ENCODE measurements at regions not wholly inside any gene's neighbourhood (a gene's known extent, or its start where the extent isn't known, plus 50 kb on each side); places are given as distances from the start of the nearest gene placed in this dataset.

GRCh38 chr14:89573399-89573657 is 156.3 kb upstream of the FOXN3 start:
- H3K27ac Mint-ChIP-seq, result peak overlapping the region in 1 of 6 donors; percentile 23
- H3K4me1 Mint-ChIP-seq, result peaks cover 63 to 91% of the 10 kb centered on the region in 2 donors
- peaks cover 3% of the 10 kb centered on the region in 3 donors for H3K36me3 Mint-ChIP-seq
- no peak for DNase-seq
- no peaks in the 10 kb centered on the region for H3K27me3 Mint-ChIP-seq (ENCODE audit: low read depth in 3 of 3)
- H3K4me3 Mint-ChIP-seq, result no peak overlapping the region
- H3K9me3 Mint-ChIP-seq, result no peaks in the 10 kb centered on the region

- no peak overlapping the region for H3K4me3 Mint-ChIP-seq
- DNase-seq, result no peak
- peaks cover 0 to 4% (median 2%) of the 10 kb centered on the region in 3 donors for H3K27me3 Mint-ChIP-seq (ENCODE audit: low read depth in 3 of 3)
- H3K9me3 Mint-ChIP-seq, result no peaks in the 10 kb centered on the region
- peaks cover 3% of the 10 kb centered on the region in 3 donors for H3K36me3 Mint-ChIP-seq
- peaks cover 66 to 91% of the 10 kb centered on the region in 2 donors for H3K4me1 Mint-ChIP-seq
- H3K27ac Mint-ChIP-seq, result peak overlapping the region in 3 of 6 donors; percentile 16 to 47 (median 23)
Measured at GRCh38 chr14:89572596-89573398, 155.8 kb upstream of the FOXN3 start.

GRCh38 chr14:89571491-89571890 is 154.5 kb upstream of the FOXN3 start:
- Mint-ChIP-seq H3K36me3 (peaks cover 0 to 3% (median 3%) of the 10 kb centered on the region in 3 donors), H3K4me3 (no peak overlapping the region), H3K27ac (no peak overlapping the region), H3K9me3 (no peaks in the 10 kb centered on the region), H3K27me3 (ENCODE audit: low read depth in 3 of 3) (peaks cover 0 to 4% (median 2%) of the 10 kb centered on the region in 3 donors), H3K4me1 (peaks cover 67 to 90% of the 10 kb centered on the region in 2 donors)
- no peak for DNase-seq

- Mint-ChIP-seq H3K27ac (peak overlapping the region in 2 of 6 donors; percentile 54 to 77), H3K4me3 (no peak overlapping the region), H3K27me3 (ENCODE audit: low read depth in 3 of 3) (peaks cover 0 to 4% (median 2%) of the 10 kb centered on the region in 3 donors), H3K4me1 (peaks cover 81 to 88% of the 10 kb centered on the region in 2 donors), H3K36me3 (peaks cover 0 to 7% (median 0%) of the 10 kb centered on the region in 3 donors), H3K9me3 (no peaks in the 10 kb centered on the region)
- DNase-seq, result no peak
Measured at GRCh38 chr14:89566644-89567415, 149.8 kb upstream of the FOXN3 start.

- Mint-ChIP-seq H3K27me3 (ENCODE audit: low read depth in 3 of 3) (peaks cover 0 to 4% (median 2%) of the 10 kb centered on the region in 3 donors), H3K9me3 (no peaks in the 10 kb centered on the region), H3K36me3 (peaks cover 0 to 12% (median 4%) of the 10 kb centered on the region in 3 donors), H3K4me3 (no peak overlapping the region), H3K4me1 (peaks cover 80 to 89% of the 10 kb centered on the region in 2 donors), H3K27ac (peak overlapping the region in 2 of 6 donors; percentile 20 to 59)
- DNase-seq, result no peak
Measured at GRCh38 chr14:89566180-89566579, 149.1 kb upstream of the FOXN3 start.

- no peak overlapping the region for H3K4me3 Mint-ChIP-seq
- no peak for DNase-seq
- H3K27ac Mint-ChIP-seq, result peak overlapping the region in 3 of 6 donors; percentile 20 to 60 (median 59)
- peaks cover 0 to 4% (median 2%) of the 10 kb centered on the region in 3 donors for H3K27me3 Mint-ChIP-seq (ENCODE audit: low read depth in 3 of 3)
- H3K4me1 Mint-ChIP-seq, result peaks cover 74 to 89% of the 10 kb centered on the region in 2 donors
- no peaks in the 10 kb centered on the region for H3K9me3 Mint-ChIP-seq
- peaks cover 0 to 15% (median 7%) of the 10 kb centered on the region in 3 donors for H3K36me3 Mint-ChIP-seq
Measured at GRCh38 chr14:89565607-89566006, 148.6 kb upstream of the FOXN3 start.

GRCh38 chr14:89564989-89565388 is 148.0 kb upstream of the FOXN3 start:
- H3K27ac Mint-ChIP-seq, result peak overlapping the region in 4 of 6 donors; percentile 26 to 60 (median 56)
- peaks cover 74 to 89% of the 10 kb centered on the region in 2 donors for H3K4me1 Mint-ChIP-seq
- no peak overlapping the region for H3K4me3 Mint-ChIP-seq
- no peaks in the 10 kb centered on the region for H3K9me3 Mint-ChIP-seq
- H3K27me3 Mint-ChIP-seq (ENCODE audit: low read depth in 3 of 3), result peaks cover 0 to 4% (median 2%) of the 10 kb centered on the region in 3 donors
- peaks cover under 1 to 18% (median 10%) of the 10 kb centered on the region in 3 donors for H3K36me3 Mint-ChIP-seq
- DNase-seq, result no peak

- no peak for DNase-seq
- H3K9me3 Mint-ChIP-seq, result no peaks in the 10 kb centered on the region
- H3K4me1 Mint-ChIP-seq, result peaks cover 72 to 88% of the 10 kb centered on the region in 2 donors
- H3K4me3 Mint-ChIP-seq, result peak overlapping the region in 2 of 5 donors; percentile 3 to 12
- H3K27me3 Mint-ChIP-seq (ENCODE audit: low read depth in 3 of 3), result peaks cover 0 to 4% (median 2%) of the 10 kb centered on the region in 3 donors
- H3K27ac Mint-ChIP-seq, result peak overlapping the region in 4 of 6 donors; percentile 16 to 64 (median 43)
- peaks cover 4 to 18% (median 10%) of the 10 kb centered on the region in 3 donors for H3K36me3 Mint-ChIP-seq
Measured at GRCh38 chr14:89564286-89564957, 147.4 kb upstream of the FOXN3 start.

GRCh38 chr14:89563471-89563870 is 146.4 kb upstream of the FOXN3 start:
- H3K36me3 Mint-ChIP-seq, result peaks cover 4 to 21% (median 10%) of the 10 kb centered on the region in 3 donors
- H3K9me3 Mint-ChIP-seq, result no peaks in the 10 kb centered on the region
- H3K27ac Mint-ChIP-seq, result peak overlapping the region; percentile 12 to 60 (median 46)
- peaks cover 0 to 4% (median 2%) of the 10 kb centered on the region in 3 donors for H3K27me3 Mint-ChIP-seq (ENCODE audit: low read depth in 3 of 3)
- DNase-seq, result no peak
- peaks cover 63 to 79% of the 10 kb centered on the region in 2 donors for H3K4me1 Mint-ChIP-seq
- H3K4me3 Mint-ChIP-seq, result peak overlapping the region in 2 of 5 donors; percentile 0 to 16

- Mint-ChIP-seq H3K36me3 (peaks cover 0 to 9% (median 4%) of the 10 kb centered on the region in 3 donors), H3K27ac (peak overlapping the region in 3 of 6 donors; percentile 4 to 79 (median 17)), H3K27me3 (ENCODE audit: low read depth in 3 of 3) (peaks cover 0 to 5% (median 0%) of the 10 kb centered on the region in 3 donors), H3K9me3 (no peaks in the 10 kb centered on the region), H3K4me1 (peaks cover 59 to 69% of the 10 kb centered on the region in 2 donors), H3K4me3 (no peak overlapping the region)
- DNase-seq, result no peak
Measured at GRCh38 chr14:89551955-89552354, 134.9 kb upstream of the FOXN3 start.

- Mint-ChIP-seq H3K36me3 (peaks cover 0 to 6% (median 0%) of the 10 kb centered on the region in 3 donors), H3K4me3 (no peak overlapping the region), H3K4me1 (peaks cover 54 to 63% of the 10 kb centered on the region in 2 donors)
Measured at GRCh38 chr14:89551432-89551831, 134.4 kb upstream of the FOXN3 start.

GRCh38 chr14:89550821-89551220 is 133.8 kb upstream of the FOXN3 start:
- Mint-ChIP-seq H3K27me3 (ENCODE audit: low read depth in 3 of 3) (peaks cover 0 to 5% (median 0%) of the 10 kb centered on the region in 3 donors), H3K27ac (peak overlapping the region; percentile 15 to 75 (median 42)), H3K36me3 (peaks cover 0 to 4% (median 0%) of the 10 kb centered on the region in 3 donors), H3K4me3 (no peak overlapping the region), H3K9me3 (no peaks in the 10 kb centered on the region), H3K4me1 (peaks cover 53 to 61% of the 10 kb centered on the region in 2 donors)
- DNase-seq, result no peak

More at GRCh38 chr14:89551432-89551831, 134.4 kb upstream of the FOXN3 start:
- peaks cover 0 to 5% (median 0%) of the 10 kb centered on the region in 3 donors for H3K27me3 Mint-ChIP-seq (ENCODE audit: low read depth in 3 of 3)
- DNase-seq, result no peak
- peak overlapping the region; percentile 14 to 79 (median 42) for H3K27ac Mint-ChIP-seq
- no peaks in the 10 kb centered on the region for H3K9me3 Mint-ChIP-seq

GRCh38 chr14:89549381-89550125 is 132.5 kb upstream of the FOXN3 start:
- Mint-ChIP-seq H3K27me3 (ENCODE audit: low read depth in 3 of 3) (peaks cover 0 to 5% (median 2%) of the 10 kb centered on the region in 3 donors), H3K27ac (peak overlapping the region in 2 of 6 donors; percentile 61 to 65), H3K9me3 (no peaks in the 10 kb centered on the region), H3K36me3 (peaks cover 0 to 4% (median 0%) of the 10 kb centered on the region in 3 donors), H3K4me3 (no peak overlapping the region), H3K4me1 (peaks cover 53 to 57% of the 10 kb centered on the region in 2 donors)
- DNase-seq, result no peak
